ENCODE measurements at regions not wholly inside any gene's neighbourhood (a gene's known extent, or its start where the extent isn't known, plus 50 kb on each side); places are given as distances from the start of the nearest gene placed in this dataset.

DNA sequence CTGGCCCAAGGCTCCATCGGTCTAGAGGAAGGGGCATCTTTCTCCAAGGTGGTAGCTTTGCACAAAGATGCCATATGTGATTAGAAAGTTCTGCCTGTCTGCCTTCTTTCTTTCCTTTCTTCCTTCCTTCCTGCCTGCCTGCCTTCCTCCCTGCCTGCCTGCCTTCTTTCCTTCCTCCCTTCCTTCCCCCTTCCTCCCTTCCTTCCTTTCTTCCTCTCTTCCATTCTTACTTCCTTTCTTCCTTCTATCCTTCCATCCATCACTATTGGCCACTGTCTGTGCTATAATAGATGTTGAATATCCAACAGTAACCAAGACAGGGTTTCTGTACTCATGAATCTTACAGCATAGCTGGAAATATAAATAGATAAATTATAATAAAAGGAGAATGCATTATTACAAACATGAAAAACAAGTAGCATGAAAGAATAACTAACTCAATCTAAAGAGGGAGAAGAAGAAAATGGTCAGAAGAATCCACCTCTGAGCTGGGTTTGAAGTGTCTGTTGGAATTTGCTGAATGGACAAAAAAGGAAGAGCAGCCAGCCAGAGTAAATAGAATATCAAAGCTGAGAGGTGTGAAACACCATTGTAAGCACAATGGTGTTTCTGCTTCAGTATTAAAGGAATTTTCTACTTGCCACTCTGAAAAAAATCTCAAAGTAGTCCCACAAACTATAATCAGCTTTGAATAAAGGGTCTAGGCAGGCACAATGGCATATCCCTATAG lies 250.6 kb upstream of the NR5A2 start:
- Histone ChIP-seq H3K27me3 (ENCODE audit: insufficient read depth, poor library complexity, severe bottlenecking) (peaks cover 2% of the 10 kb centered on the region), H3K27ac (replicated peaks) (no peak overlapping the region), H3K4me3 (replicated peaks; ENCODE audit: insufficient read depth, low read length) (no peak overlapping the region)
- TF ChIP-seq, protein P1, sequence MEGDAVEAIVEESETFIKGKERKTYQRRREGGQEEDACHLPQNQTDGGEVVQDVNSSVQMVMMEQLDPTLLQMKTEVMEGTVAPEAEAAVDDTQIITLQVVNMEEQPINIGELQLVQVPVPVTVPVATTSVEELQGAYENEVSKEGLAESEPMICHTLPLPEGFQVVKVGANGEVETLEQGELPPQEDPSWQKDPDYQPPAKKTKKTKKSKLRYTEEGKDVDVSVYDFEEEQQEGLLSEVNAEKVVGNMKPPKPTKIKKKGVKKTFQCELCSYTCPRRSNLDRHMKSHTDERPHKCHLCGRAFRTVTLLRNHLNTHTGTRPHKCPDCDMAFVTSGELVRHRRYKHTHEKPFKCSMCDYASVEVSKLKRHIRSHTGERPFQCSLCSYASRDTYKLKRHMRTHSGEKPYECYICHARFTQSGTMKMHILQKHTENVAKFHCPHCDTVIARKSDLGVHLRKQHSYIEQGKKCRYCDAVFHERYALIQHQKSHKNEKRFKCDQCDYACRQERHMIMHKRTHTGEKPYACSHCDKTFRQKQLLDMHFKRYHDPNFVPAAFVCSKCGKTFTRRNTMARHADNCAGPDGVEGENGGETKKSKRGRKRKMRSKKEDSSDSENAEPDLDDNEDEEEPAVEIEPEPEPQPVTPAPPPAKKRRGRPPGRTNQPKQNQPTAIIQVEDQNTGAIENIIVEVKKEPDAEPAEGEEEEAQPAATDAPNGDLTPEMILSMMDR (IDR thresholded peaks at IDR 0.05; ENCODE audit: insufficient read depth, low read length), result no peak
- no peak for TF ChIP-seq SPI1 (IDR thresholded peaks at IDR 0.05; ENCODE audit: borderline replicate concordance, low read depth)
- TF ChIP-seq POLR2AphosphoS5 (IDR thresholded peaks at IDR 0.05; ENCODE audit: low read depth), result no peak
- TF ChIP-seq, protein P2, sequence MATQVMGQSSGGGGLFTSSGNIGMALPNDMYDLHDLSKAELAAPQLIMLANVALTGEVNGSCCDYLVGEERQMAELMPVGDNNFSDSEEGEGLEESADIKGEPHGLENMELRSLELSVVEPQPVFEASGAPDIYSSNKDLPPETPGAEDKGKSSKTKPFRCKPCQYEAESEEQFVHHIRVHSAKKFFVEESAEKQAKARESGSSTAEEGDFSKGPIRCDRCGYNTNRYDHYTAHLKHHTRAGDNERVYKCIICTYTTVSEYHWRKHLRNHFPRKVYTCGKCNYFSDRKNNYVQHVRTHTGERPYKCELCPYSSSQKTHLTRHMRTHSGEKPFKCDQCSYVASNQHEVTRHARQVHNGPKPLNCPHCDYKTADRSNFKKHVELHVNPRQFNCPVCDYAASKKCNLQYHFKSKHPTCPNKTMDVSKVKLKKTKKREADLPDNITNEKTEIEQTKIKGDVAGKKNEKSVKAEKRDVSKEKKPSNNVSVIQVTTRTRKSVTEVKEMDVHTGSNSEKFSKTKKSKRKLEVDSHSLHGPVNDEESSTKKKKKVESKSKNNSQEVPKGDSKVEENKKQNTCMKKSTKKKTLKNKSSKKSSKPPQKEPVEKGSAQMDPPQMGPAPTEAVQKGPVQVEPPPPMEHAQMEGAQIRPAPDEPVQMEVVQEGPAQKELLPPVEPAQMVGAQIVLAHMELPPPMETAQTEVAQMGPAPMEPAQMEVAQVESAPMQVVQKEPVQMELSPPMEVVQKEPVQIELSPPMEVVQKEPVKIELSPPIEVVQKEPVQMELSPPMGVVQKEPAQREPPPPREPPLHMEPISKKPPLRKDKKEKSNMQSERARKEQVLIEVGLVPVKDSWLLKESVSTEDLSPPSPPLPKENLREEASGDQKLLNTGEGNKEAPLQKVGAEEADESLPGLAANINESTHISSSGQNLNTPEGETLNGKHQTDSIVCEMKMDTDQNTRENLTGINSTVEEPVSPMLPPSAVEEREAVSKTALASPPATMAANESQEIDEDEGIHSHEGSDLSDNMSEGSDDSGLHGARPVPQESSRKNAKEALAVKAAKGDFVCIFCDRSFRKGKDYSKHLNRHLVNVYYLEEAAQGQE (IDR thresholded peaks at IDR 0.05; ENCODE audit: insufficient replicate concordance, low read depth), result no peak
- no peak for TF ChIP-seq GABPA (IDR thresholded peaks at IDR 0.05; ENCODE audit: low read depth)
- no peak for DNase-seq (ENCODE audit: low read depth in 1 of 2, low spot score in 1 of 2)

DNA sequence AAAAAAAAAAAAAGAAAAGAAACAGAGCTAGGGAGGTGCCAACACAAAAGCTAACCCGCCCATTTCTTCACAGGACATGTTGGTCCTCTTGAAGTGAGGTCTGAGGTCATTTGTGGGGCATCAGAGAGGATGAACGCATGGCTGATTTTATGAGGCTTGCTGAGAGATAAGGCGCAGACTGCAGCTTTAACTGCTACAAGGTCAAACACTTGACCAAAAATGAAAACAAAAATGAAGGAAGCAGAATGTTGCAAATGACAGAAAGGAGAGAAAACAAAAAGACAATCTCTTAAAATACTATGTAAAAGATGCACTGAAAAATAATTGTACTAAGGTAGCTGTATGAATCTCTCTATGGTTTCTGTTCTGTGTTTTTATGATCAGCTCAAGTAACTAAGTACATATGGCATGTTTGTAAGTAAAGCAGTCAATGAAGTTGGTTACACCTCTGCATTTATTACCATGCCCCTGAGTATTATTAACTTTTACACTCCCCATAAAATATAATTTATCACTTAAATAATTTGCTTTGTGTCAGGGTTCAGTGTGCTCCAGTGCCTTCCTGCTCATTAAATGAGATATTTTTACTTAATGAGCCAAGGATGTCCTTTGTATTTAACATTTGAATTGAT lies 249.1 kb upstream of the NR5A2 start:
- no peak for DNase-seq (ENCODE audit: low read depth in 1 of 2, low spot score in 1 of 2)
- H3K4me3 ChIP-seq (replicated peaks; ENCODE audit: insufficient read depth, low read length), result no peak overlapping the region
- peaks cover 2% of the 10 kb centered on the region for H3K27me3 ChIP-seq (ENCODE audit: insufficient read depth, poor library complexity, severe bottlenecking)
- no peak overlapping the region for H3K27ac ChIP-seq (replicated peaks)
- TF ChIP-seq, protein P1 (IDR thresholded peaks at IDR 0.05; ENCODE audit: insufficient read depth, low read length), result no peak
- no peak for TF ChIP-seq POLR2AphosphoS5 (IDR thresholded peaks at IDR 0.05; ENCODE audit: low read depth)
- TF ChIP-seq, protein P2 (IDR thresholded peaks at IDR 0.05; ENCODE audit: insufficient replicate concordance, low read depth), result no peak
- no peak for TF ChIP-seq SPI1 (IDR thresholded peaks at IDR 0.05; ENCODE audit: borderline replicate concordance, low read depth)
- no peak for TF ChIP-seq GABPA (IDR thresholded peaks at IDR 0.05; ENCODE audit: low read depth)

DNA sequence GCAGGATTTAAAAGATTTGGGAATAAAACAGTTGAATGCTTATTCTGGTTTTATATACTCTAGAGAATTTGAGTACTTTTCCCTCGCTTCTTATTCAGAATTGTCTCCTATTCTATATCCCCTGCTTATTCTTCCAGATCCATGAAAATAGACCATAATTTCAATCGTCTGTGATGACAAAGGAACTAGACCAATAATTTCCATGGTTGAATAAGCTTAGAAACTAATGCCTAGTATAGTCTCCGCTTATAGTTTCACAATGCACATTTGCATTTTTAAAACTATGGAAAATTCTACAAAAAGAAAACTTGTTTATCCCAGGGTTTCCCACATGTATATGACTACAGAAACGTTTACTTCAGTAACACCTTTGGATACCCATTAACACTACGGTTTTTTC lies 247.4 kb upstream of the NR5A2 start:
- TF ChIP-seq GABPA (IDR thresholded peaks at IDR 0.05; ENCODE audit: low read depth), result no peak
- no peak for TF ChIP-seq POLR2AphosphoS5 (IDR thresholded peaks at IDR 0.05; ENCODE audit: low read depth)
- TF ChIP-seq, protein P2 (IDR thresholded peaks at IDR 0.05; ENCODE audit: insufficient replicate concordance, low read depth), result no peak
- TF ChIP-seq, protein P1 (IDR thresholded peaks at IDR 0.05; ENCODE audit: insufficient read depth, low read length), result no peak
- TF ChIP-seq SPI1 (IDR thresholded peaks at IDR 0.05; ENCODE audit: borderline replicate concordance, low read depth), result no peak
- Histone ChIP-seq H3K27me3 (ENCODE audit: insufficient read depth, poor library complexity, severe bottlenecking) (peaks cover 2% of the 10 kb centered on the region), H3K4me3 (replicated peaks; ENCODE audit: insufficient read depth, low read length) (no peak overlapping the region), H3K27ac (replicated peaks) (no peak overlapping the region)
- no peak for DNase-seq (ENCODE audit: low read depth in 1 of 2, low spot score in 1 of 2)

Data from HL-60 (cell line).